HG03025 (cell line): ENCODE measurements at regions not wholly inside any gene's neighbourhood (a gene's known extent, or its start where the extent isn't known, plus 50 kb on each side); places are given as distances from the start of the nearest gene placed in this dataset.

ENCODE experiments used
- ATAC-seq: cut with Tn5 transposase; IDR thresholded peaks from one replicate; pipeline ENCODE4 v1.9.1; 2021; ENCODE audit warnings: mild to moderate bottlenecking, moderate library complexity; ENCODE audit not compliant: unreplicated experiment, low FRiP score

- ATAC-seq = no peak
Observed at GRCh38 chr11:92416971-92417725, 192.5 kb downstream of the FAT3 start.

- ATAC-seq = no peak
Observed at GRCh38 chr11:92423115-92424034, 198.8 kb downstream of the FAT3 start.

DNA sequence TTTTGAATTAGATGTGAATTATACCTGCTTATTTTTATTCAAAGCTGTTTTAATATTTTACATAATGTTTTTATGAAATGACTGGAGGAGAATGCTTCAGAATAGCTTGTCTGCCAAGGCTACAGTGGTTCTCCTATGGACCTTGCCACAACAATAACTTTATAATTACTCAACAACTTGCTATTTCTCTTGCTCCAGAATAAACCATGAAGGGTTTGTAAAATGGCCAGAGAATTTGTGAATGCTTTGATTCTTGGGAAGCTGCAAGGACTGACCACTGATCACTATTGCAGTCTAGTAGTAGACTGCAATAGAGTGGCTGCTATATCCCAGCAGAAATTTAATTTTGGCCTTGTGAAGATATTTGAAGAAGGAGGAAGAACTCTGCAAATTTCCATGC, 199.7 kb downstream of the FAT3 start:
- ATAC-seq = no peak

DNA sequence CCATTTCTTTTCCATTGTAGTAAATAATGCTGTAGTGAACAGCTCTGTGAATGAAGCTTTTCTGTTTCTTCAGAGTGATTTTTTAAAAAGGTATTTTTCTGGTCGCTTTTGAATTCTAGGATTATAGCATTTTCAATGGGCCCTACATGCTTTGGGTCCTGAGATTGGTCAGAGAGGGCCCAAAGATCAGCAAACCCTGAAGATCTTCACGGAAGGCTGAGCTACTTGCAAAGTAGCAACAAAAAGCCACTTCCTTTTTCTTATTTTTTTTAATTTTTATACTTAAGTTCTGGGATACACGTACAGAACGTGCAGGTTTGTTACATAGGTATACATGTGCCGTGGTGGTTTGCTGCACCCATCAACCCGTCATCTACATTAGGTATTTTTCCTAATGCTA, 200.5 kb downstream of the FAT3 start:
- ATAC-seq = no peak

DNA sequence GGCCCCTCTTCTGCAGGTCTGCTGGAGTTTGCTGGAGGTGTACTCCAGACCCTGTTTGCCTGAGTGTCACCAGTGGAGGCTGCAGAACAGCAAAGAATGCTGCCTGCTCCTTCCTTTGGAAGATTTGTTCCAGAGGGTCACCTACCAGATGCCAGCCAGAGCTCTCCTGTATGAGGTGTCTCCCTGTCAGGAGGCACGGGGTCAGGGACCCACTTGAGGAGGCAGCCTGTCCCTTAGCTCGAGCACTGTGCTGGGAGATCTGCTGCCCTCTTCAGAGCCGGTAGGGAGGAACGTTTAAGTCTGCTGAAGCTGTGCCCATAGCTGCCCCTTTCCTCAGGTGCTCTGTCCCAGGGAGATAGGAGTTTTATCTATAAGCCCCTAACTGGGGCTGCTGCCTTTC, 207.9 kb downstream of the FAT3 start:
- no peak for ATAC-seq

DNA sequence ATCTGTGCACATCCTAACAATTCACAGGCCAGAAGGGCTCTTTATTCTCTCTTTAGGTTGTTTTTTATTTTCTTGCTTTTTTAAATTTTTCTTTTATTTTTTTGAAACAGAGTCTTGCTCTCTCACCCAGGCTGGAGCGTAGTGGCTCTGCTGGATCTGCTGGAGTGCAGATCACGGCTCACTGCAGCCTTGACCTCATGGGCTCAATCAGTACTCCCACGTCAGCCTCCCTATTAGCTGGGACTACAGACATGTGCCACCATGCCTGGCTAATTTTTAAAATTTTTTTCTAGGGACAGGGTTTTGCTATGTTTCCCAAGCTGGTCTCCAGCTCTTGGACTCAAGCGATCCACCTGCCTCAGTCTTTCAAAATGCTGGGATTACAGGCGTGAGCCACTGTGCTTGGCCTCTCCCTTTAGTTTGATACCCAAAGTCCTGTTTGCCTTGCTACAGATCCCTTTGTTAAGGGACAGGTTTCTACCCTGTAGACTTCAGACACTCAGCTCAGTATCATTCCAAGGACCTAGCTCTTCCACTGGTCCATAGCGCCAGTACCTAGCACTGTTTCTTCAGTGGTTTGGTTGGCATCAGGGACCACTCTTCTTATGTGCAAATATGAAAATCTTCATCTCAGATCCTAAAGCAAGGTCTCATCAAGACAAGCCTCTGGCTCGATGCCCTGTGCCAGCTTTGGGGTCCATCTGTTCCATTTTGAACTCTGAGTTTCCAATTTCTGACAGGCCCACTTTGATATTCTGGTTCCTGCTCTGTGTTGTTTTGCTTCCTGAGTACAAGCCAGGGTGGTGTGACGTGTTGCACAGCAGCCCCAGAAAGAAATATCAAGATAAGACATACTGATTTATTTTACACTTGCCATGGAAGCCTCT, 211.7 kb downstream of the FAT3 start:
- no peak for ATAC-seq

- ATAC-seq = no peak
Observed at GRCh38 chr11:92439133-92439532, 214.5 kb downstream of the FAT3 start.

- ATAC-seq = no peak
Observed at GRCh38 chr11:92440701-92441442, 216.3 kb downstream of the FAT3 start.

DNA sequence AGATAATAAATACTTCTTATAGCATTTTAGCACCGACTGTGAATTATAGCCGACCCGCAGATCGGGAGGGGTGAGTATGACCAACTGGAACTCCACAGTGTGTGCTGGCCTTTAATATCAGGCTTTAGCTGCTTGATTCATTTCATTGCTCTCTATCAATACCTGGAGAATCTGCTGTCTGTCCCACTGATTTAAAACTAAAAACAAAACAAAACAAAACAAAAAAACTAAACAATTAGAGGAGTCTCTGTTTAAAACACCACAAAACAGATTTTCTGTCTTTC, 216.8 kb downstream of the FAT3 start:
- ATAC-seq = no peak

DNA sequence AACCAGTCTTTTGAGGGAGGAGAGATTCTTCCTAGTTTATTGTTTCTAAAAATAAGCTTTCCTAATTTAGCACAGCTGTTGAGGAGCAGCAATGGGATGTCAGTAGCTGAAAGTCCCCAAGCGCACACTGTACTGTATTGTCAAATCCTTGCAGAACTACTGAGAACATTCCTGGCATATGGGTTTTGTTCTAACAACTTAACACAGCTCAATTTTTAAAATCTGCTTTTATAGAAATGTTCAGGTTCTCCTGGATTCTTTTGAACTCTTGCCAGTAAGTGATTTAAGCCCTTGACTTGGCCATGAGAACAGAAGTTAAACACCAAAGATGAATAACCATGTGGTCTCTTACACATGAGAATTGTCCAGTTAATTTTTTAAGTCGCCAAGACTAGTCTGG, 218.6 kb downstream of the FAT3 start:
- ATAC-seq = no peak

DNA sequence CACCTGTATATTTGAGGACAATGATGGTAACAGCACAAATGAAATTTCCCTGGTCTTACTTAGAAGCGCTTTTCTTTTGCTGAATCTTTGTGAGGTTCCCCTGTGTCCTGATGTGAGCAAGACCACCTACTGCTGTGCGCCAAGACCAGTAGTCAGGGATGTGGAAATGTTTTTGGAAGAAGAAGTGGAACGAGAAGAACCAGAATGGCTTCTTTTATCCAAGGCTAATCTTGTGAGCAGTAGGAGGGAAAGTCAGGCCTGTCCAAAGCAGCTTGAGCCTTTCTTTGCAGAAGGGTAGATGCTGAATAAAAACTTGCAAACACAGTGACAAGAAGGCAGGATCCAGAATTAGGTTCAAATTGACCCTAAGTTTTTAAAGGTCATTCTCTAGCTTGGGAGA, 223.0 kb downstream of the FAT3 start:
- no peak for ATAC-seq

DNA sequence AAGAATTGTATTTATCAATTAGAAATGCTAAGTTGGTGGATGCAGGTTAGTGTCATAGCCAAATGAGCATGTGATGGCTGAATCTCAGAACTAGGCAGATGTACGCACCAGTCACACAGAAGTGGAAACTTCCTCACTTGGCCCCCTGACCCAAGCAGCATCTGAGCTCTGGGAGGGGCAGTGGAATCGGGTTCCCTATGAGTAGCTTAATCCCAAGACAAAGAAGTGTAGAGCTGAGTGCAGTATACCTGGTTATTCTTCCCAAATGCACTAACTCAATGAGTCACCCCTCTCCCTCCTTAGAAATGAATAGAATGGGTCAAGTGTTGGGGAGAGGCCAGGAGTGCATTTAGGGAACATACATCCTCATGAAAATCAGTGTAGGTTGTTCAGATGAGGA, 224.6 kb downstream of the FAT3 start:
- ATAC-seq = no peak

- ATAC-seq = no peak
Observed at GRCh38 chr11:92449780-92450179, 225.2 kb downstream of the FAT3 start.

- no peak for ATAC-seq
Observed at GRCh38 chr11:92451063-92451462, 226.4 kb downstream of the FAT3 start.

DNA sequence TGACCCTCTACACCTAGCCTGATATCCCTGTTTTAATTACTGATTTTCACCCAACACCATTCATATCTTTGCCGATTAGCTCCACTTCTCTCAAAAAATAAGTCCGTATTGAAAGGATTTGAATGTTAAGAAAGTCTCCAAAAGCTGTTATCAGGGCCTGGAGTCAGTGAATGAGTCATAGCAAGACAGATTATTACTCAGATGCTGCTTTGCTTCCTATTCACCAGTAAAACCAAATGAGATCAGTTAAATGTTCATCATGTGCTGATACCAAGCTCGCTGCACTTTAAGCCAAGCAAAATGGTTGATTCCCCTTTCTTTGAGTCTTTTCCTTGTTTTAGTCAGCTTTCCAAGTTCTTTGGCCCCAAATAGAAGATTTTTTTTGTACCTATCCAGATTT, 228.4 kb downstream of the FAT3 start:
- ATAC-seq = peak; percentile 77

DNA sequence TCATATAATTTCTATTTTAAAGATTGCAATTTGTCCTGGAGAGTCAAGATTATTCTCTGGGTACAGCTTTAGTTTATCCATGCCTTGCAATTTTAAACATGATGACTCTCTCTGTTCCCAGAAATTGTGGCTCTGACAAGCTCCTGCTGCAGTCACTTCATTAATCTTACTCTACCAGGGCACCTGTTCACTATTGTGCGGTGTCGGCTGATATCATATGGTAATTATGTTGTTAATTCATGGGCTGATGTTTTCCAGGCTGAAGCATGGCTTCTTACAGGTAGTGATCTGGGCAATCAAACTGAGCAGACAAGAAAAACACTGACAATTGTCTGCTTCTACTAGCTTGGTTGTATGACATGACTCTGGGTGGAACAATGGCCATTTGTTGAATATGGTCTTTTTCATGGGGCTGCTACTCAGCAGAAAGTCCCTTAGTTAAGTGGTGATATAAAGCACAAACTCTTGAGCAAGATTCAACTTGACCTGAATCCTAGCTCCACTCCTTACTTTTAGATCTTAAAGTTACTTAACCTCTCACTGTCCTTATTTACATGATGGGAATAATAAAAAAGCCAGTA, 230.7 kb downstream of the FAT3 start:
- ATAC-seq = no peak

GRCh38 chr11:92457250-92457649, 232.6 kb downstream of the FAT3 start:
- no peak for ATAC-seq

- no peak for ATAC-seq
Observed at GRCh38 chr11:92458486-92458885, 233.9 kb downstream of the FAT3 start.

GRCh38 chr11:92460213-92460612, 235.6 kb downstream of the FAT3 start:
- ATAC-seq = no peak

DNA sequence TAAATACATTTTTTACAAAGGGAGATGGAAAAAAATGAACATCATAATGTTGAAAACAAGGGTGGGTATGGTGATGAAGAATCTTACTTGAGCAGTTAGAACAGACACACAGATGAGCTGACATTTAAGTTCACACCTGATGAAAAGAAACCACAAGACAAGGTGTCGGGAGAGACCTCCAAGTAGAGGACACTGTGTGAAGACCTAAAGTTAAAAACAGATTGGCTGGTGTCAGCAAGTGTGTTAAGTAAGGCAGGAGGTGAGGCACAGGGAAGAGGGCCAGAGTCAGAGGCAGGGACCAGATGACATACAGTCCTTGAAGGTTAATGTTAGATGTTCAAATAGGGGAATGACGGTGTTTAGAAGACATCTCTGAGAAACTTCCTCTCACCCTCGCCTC, 236.8 kb downstream of the FAT3 start:
- no peak for ATAC-seq
